HepG2 (cell line): ENCODE measurements at regions not wholly inside any gene's neighbourhood (a gene's known extent, or its start where the extent isn't known, plus 50 kb on each side); places are given as distances from the start of the nearest gene placed in this dataset.

ENCODE experiments used
- ATAC-seq: fragments of 200-7000 bp; cut with Tn5 transposase; 3 replicates; pipeline ENCODE4 v1.9.1; 2020; ENCODE audit warnings: mild to moderate bottlenecking, moderate library complexity
- BruUV-seq: library from RNA; stranded (reverse); fragments of 400-500 nt; replicated peaks from 2 replicates; lab custom pipeline; 2021; lab: Mats Ljungman, UMichigan
- CTCF ChIA-PET: fragments of 300-600 bp; formaldehyde crosslinking; extraction: SDS; loops from one replicate; lab custom pipeline; 2021; ENCODE audit warnings: low total read pairs, inconsistent platforms, low intra/inter-chr PET ratio; lab: Yijun Ruan, JAX
- POLR2A ChIA-PET: fragments of 350-600 bp; sonication (Branson Sonifier 250); formaldehyde crosslinking; loops from one replicate; lab custom pipeline; 2020; ENCODE audit warnings: antibody characterized with exemption, inconsistent platforms; lab: Yijun Ruan, JAX
- DNase-seq: peaks from one replicate; pipeline ENCODE4 v3.0.0-alpha.2; 2015; ENCODE audit warnings: low spot score
- FAIRE-seq: peaks from 3 replicates; lab custom pipeline; 2011; peaks lifted over from hg19 to GRCh38; lab: Jason Lieb, UNC
- H2AFZ ChIP-seq: one replicate; pipeline ENCODE4 v1.6.1; 2011; ENCODE audit warnings: low read length, inconsistent platforms
- H3K27ac ChIP-seq: fragments of 300-600 bp; 3 replicates; pipeline ENCODE4 v1.8.0; 2011; ENCODE audit warnings: mixed run types, mild to moderate bottlenecking, mixed read lengths, low read length, inconsistent platforms; ENCODE audit not compliant: insufficient read depth; ENCODE audit errors: extremely low read length
- H3K27me3 ChIP-seq, 2 experiments: fragments of 200-600 bp in 1 of 2; 2 replicates in 1 of 2; 3 replicates in 1 of 2; pipeline versions ENCODE4 v1.6.0 to v1.8.0; 2011; ENCODE audit warnings: low read length in 2 of 2, mild to moderate bottlenecking in 2 of 2, moderate library complexity in 2 of 2, inconsistent platforms in 1 of 2; ENCODE audit not compliant: insufficient read depth in 2 of 2, control insufficient read depth in 1 of 2
- H3K36me3 ChIP-seq, 2 experiments: fragments of 200-600 bp in 1 of 2; replicated peaks in 1 of 2; 2 replicates in 1 of 2; 3 replicates in 1 of 2; pipeline versions ENCODE4 v1.5.1 to v1.8.0; 2011; ENCODE audit warnings: low read length in 2 of 2, inconsistent platforms in 1 of 2; ENCODE audit not compliant: insufficient read depth in 2 of 2, control insufficient read depth in 1 of 2
- H3K4me1 ChIP-seq: 2 replicates; pipeline ENCODE4 v1.5.1; 2012; ENCODE audit warnings: low read length, inconsistent platforms; ENCODE audit not compliant: insufficient read depth
- H3K4me2 ChIP-seq: 2 replicates; pipeline ENCODE4 v1.6.0; 2011; ENCODE audit warnings: low read depth, low read length, inconsistent platforms
- H3K4me3 ChIP-seq, 3 experiments: fragments of 200-600 bp in 1 of 3; sonication (generic), shearing (Covaris generic) in 1 of 3; replicated peaks in 1 of 3; 2 replicates each; pipeline ENCODE4 v1.5.1; 2011 to 2016; ENCODE audit warnings: low read length in 3 of 3, inconsistent platforms in 2 of 3, low read depth in 2 of 3, mild to moderate bottlenecking in 2 of 3, control low read depth in 1 of 3, mixed read lengths in 1 of 3; ENCODE audit not compliant: insufficient read depth in 1 of 3
- H3K79me2 ChIP-seq: one replicate; pipeline ENCODE4 v1.6.1; 2011; ENCODE audit warnings: low read length, inconsistent platforms; ENCODE audit not compliant: insufficient read depth
- H3K9ac ChIP-seq: 2 replicates; pipeline ENCODE4 v1.6.0; 2011; ENCODE audit warnings: mild to moderate bottlenecking, low read depth, low read length, inconsistent platforms; ENCODE audit not compliant: insufficient read depth
- H3K9me3 ChIP-seq: 2 replicates; pipeline ENCODE4 v1.5.1; 2012; ENCODE audit warnings: mild to moderate bottlenecking, low read length
- H4K20me1 ChIP-seq: 2 replicates; pipeline ENCODE4 v1.6.0; 2011; ENCODE audit warnings: inconsistent platforms, mild to moderate bottlenecking, low read length, moderate library complexity; ENCODE audit not compliant: insufficient read depth
- ARNTL ChIP-seq: sonication (generic); formaldehyde crosslinking; IDR thresholded peaks from 2 replicates; pipeline ENCODE4 v1.4.0; 2020; ENCODE audit warnings: mild to moderate bottlenecking, missing genetic modification reagents
- JDP2 ChIP-seq: sonication (generic); formaldehyde crosslinking; IDR thresholded peaks from 2 replicates; pipeline ENCODE4 v1.8.1; 2022; ENCODE audit warnings: missing genetic modification reagents, borderline replicate concordance
- SATB2 ChIP-seq: sonication (generic); formaldehyde crosslinking; IDR thresholded peaks from 2 replicates; pipeline ENCODE4 v1.5.0; 2020; ENCODE audit warnings: missing genetic modification reagents
- TGIF2 ChIP-seq: IDR thresholded peaks from 2 replicates; pipeline ENCODE4 v1.6.1; 2016; ENCODE audit warnings: control low read depth, missing compliant biosample characterization
- ZFP36L2 ChIP-seq: sonication (generic); formaldehyde crosslinking; IDR thresholded peaks from 2 replicates; pipeline ENCODE4 v1.4.0; 2020; ENCODE audit warnings: missing genetic modification reagents
- ZNF569 ChIP-seq: sonication (generic); formaldehyde crosslinking; IDR thresholded peaks from 2 replicates; pipeline ENCODE4 v1.5.0; 2020; ENCODE audit warnings: mild to moderate bottlenecking, missing genetic modification reagents, moderate library complexity, borderline replicate concordance
- ZSCAN21 ChIP-seq: sonication (generic); formaldehyde crosslinking; IDR thresholded peaks from 2 replicates; pipeline ENCODE4 v1.8.0; 2022; ENCODE audit warnings: mild to moderate bottlenecking, missing genetic modification reagents, moderate library complexity, borderline replicate concordance
- WGBS: methylation state at CpG from one replicate; pipeline ENCODE4 v1.1.6; 2017; ENCODE audit warnings: low lambda C conversion rate; 5-methylcytosine and 5-hydroxymethylcytosine counted together
- in situ Hi-C: cut with HindIII; loops from 2 replicates; pipeline ENCODE4 v1.10.0; 2017; ENCODE audit warnings: low pct_unique_long_range_greater_than_20kb; ENCODE audit not compliant: extremely low pct_ligation_motif_present
- intact Hi-C: fragments of 100-400 bp; cut with micrococcal nuclease; formaldehyde crosslinking; loops from one replicate; pipeline ENCODE4 v1.10.0; 2022; ENCODE audit not compliant: unreplicated experiment
- TF ChIP-seq, protein P1 (sequence below): sonication (generic); formaldehyde crosslinking; IDR thresholded peaks from 2 replicates; pipeline ENCODE4 v1.8.0; 2022; ENCODE audit warnings: mild to moderate bottlenecking, missing genetic modification reagents, moderate library complexity
- TF ChIP-seq, protein P2 (sequence below): sonication (generic); formaldehyde crosslinking; IDR thresholded peaks from 2 replicates; pipeline ENCODE4 v1.4.0; 2020; ENCODE audit warnings: missing genetic modification reagents, borderline replicate concordance

DNA sequence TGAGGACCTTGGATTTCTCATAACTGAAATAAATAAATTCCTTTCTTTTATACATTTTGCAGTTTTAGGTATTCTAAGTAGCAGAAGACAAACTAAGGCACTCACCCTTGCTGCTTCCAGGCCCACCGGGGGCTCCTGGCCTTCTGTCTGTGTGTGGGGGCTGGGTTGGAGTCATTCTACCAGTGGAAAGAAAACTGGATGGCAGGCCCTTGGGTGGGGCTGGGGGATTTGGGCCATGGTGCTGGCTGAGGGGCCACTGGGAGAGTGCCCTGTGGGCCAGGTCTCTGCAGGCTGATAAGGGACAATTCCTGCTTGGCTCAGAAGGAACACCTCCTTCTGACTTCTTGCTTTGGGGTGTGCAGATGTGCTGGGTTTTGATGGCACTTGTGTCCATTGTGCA is 54.0 kb upstream of the CSF3R start:
- Histone ChIP-seq H3K4me1 (peaks cover 13% of the 10 kb centered on the region), H3K4me3 (no peak overlapping the region), H3K79me2 (no peaks in the 10 kb centered on the region), H3K9ac (no peak overlapping the region)
- CTCF ChIA-PET: no interaction called here
- TF ChIP-seq, protein P1, sequence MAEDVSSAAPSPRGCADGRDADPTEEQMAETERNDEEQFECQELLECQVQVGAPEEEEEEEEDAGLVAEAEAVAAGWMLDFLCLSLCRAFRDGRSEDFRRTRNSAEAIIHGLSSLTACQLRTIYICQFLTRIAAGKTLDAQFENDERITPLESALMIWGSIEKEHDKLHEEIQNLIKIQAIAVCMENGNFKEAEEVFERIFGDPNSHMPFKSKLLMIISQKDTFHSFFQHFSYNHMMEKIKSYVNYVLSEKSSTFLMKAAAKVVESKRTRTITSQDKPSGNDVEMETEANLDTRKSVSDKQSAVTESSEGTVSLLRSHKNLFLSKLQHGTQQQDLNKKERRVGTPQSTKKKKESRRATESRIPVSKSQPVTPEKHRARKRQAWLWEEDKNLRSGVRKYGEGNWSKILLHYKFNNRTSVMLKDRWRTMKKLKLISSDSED (CRISPR knock-in tag): no peak
- no peak for TF ChIP-seq ARNTL (CRISPR knock-in tag)
- TF ChIP-seq SATB2: no peak
- TF ChIP-seq JDP2 (CRISPR knock-in tag): no peak
- no peak for TF ChIP-seq ZNF569 (CRISPR knock-in tag)
- no peak for TF ChIP-seq TGIF2 (CRISPR knock-in tag)
- no peak for TF ChIP-seq ZSCAN21 (CRISPR knock-in tag)
- TF ChIP-seq, protein P2, sequence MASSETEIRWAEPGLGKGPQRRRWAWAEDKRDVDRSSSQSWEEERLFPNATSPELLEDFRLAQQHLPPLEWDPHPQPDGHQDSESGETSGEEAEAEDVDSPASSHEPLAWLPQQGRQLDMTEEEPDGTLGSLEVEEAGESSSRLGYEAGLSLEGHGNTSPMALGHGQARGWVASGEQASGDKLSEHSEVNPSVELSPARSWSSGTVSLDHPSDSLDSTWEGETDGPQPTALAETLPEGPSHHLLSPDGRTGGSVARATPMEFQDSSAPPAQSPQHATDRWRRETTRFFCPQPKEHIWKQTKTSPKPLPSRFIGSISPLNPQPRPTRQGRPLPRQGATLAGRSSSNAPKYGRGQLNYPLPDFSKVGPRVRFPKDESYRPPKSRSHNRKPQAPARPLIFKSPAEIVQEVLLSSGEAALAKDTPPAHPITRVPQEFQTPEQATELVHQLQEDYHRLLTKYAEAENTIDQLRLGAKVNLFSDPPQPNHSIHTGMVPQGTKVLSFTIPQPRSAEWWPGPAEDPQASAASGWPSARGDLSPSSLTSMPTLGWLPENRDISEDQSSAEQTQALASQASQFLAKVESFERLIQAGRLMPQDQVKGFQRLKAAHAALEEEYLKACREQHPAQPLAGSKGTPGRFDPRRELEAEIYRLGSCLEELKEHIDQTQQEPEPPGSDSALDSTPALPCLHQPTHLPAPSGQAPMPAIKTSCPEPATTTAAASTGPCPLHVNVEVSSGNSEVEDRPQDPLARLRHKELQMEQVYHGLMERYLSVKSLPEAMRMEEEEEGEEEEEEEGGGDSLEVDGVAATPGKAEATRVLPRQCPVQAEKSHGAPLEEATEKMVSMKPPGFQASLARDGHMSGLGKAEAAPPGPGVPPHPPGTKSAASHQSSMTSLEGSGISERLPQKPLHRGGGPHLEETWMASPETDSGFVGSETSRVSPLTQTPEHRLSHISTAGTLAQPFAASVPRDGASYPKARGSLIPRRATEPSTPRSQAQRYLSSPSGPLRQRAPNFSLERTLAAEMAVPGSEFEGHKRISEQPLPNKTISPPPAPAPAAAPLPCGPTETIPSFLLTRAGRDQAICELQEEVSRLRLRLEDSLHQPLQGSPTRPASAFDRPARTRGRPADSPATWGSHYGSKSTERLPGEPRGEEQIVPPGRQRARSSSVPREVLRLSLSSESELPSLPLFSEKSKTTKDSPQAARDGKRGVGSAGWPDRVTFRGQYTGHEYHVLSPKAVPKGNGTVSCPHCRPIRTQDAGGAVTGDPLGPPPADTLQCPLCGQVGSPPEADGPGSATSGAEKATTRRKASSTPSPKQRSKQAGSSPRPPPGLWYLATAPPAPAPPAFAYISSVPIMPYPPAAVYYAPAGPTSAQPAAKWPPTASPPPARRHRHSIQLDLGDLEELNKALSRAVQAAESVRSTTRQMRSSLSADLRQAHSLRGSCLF (CRISPR knock-in tag): no peak
- no peak for TF ChIP-seq ZFP36L2 (CRISPR knock-in tag)
- TF ChIP-seq, all 625 proteins: peak for 0
- in situ Hi-C loops: no loop called here
- H3K9me3 ChIP-seq: no peaks in the 10 kb centered on the region
- WGBS: 15% methylated on average over 1 of the region's 1 CpG
- ATAC-seq (no peak), FAIRE-seq (no peak), DNase-seq (no peak)
- H3K27ac ChIP-seq: no peak overlapping the region
- H3K36me3 ChIP-seq: no peaks in the 10 kb centered on the region
- intact Hi-C loops: no loop called here
- POLR2A ChIA-PET: no interaction called here
- BruUV-seq: no TSS peak
- H3K27me3 ChIP-seq: peaks cover 0 to 10% of the 10 kb centered on the region in 2 experiments; a peak in 2 of 5 replicates
- no peak overlapping the region for H3K4me2 ChIP-seq
- H4K20me1 ChIP-seq: no peaks in the 10 kb centered on the region
- H2AFZ ChIP-seq: no peak overlapping the region
